MM.1S (cell line): ENCODE measurements at regions not wholly inside any gene's neighbourhood (a gene's known extent, or its start where the extent isn't known, plus 50 kb on each side); places are given as distances from the start of the nearest gene placed in this dataset.

Experiments
- DNase-seq: peaks from one replicate; pipeline ENCODE4 v3.0.0-alpha.2; 2015
- H2AFZ ChIP-seq: fragments of 300-600 bp; sonication (generic); 2 replicates; pipeline ENCODE4 v1.6.0; 2016; ENCODE audit warnings: antibody characterized with exemption, low read length
- H3F3A ChIP-seq: fragments of 300-600 bp; sonication (generic); 2 replicates; pipeline ENCODE4 v1.6.1; 2016; ENCODE audit warnings: mild to moderate bottlenecking, antibody characterized with exemption, low read length, moderate library complexity, mixed read lengths; ENCODE audit not compliant: insufficient read depth
- H3K27ac ChIP-seq: fragments of 300-600 bp; sonication (generic); 2 replicates; pipeline ENCODE4 v1.5.1; 2016; ENCODE audit warnings: mild to moderate bottlenecking, low read length
- H3K27me3 ChIP-seq: fragments of 300-600 bp; sonication (generic); replicated peaks from 2 replicates; pipeline ENCODE4 v1.6.0; 2016; ENCODE audit warnings: low read length; ENCODE audit not compliant: insufficient read depth
- H3K36me3 ChIP-seq: fragments of 300-600 bp; sonication (generic); replicated peaks from 2 replicates; pipeline ENCODE4 v1.6.1; 2016; ENCODE audit warnings: mild to moderate bottlenecking, low read length, mixed read lengths; ENCODE audit not compliant: insufficient read depth
- H3K4me1 ChIP-seq: fragments of 300-600 bp; sonication (generic); 2 replicates; pipeline ENCODE4 v1.6.1; 2016; ENCODE audit warnings: low read length, mixed read lengths
- H3K4me2 ChIP-seq: fragments of 300-600 bp; sonication (generic); 2 replicates; pipeline ENCODE4 v1.6.0; 2016; ENCODE audit warnings: low read depth, low read length
- H3K4me3 ChIP-seq: fragments of 300-600 bp; sonication (generic); 2 replicates; pipeline ENCODE4 v1.5.1; 2016; ENCODE audit warnings: low read length, mixed read lengths
- H3K79me2 ChIP-seq: fragments of 300-600 bp; sonication (generic); 2 replicates; pipeline ENCODE4 v1.6.1; 2016; ENCODE audit warnings: mixed run types, low read length, mixed read lengths
- H3K9ac ChIP-seq: fragments of 300-600 bp; sonication (generic); 2 replicates; pipeline ENCODE4 v1.6.1; 2016; ENCODE audit warnings: low read length, mixed read lengths
- H3K9me2 ChIP-seq: fragments of 300-600 bp; sonication (generic); replicated peaks from 2 replicates; pipeline ENCODE4 v1.6.1; 2016; ENCODE audit warnings: mild to moderate bottlenecking, low read length, mixed read lengths; ENCODE audit not compliant: insufficient read depth
- H3K9me3 ChIP-seq: fragments of 300-600 bp; sonication (generic); replicated peaks from 2 replicates; pipeline ENCODE4 v1.6.1; 2016; ENCODE audit warnings: mild to moderate bottlenecking, low read length, mixed read lengths; ENCODE audit not compliant: insufficient read depth
- H4K20me1 ChIP-seq: fragments of 300-600 bp; sonication (generic); 2 replicates; pipeline ENCODE4 v1.6.1; 2016; ENCODE audit warnings: mild to moderate bottlenecking, low read length, moderate library complexity, mixed read lengths; ENCODE audit not compliant: insufficient read depth
- EZH2 ChIP-seq: fragments of 300-600 bp; sonication (generic); optimal IDR thresholded peaks from 2 replicates; pipeline ENCODE3; 2017; ENCODE audit warnings: low read depth, mild to moderate bottlenecking, antibody characterized with exemption, low read length, mixed read lengths
- EZH2phosphoT487 ChIP-seq: fragments of 300-600 bp; sonication (generic); IDR thresholded peaks from 2 replicates; pipeline ENCODE4 v1.6.1; 2018; ENCODE audit warnings: antibody characterized with exemption, low read length
- TF ChIP-seq, protein P1 (sequence below): fragments of 300-600 bp; sonication (generic); IDR thresholded peaks from 2 replicates; pipeline ENCODE4 v1.5.1; 2016; ENCODE audit warnings: antibody characterized with exemption, low read length, mixed read lengths

DNA sequence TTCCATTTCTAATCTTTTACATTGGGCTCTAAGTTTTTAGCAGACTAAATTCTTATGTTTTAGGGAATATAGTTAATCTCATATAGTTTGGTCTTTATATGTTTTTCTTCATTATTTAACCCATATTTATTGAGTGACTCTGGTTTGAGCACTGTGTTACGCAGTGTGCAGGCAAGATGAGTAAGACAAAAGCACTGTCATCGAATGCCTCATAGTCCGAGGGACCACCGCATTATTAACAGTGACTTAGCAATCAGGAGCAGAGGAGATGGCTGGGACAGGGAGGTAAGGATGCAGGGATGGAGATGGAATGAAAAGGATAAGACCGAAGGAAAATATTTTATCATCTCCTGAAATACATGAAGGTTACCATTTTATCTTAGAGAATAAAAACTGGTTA, 65.2 kb upstream of the CTSC start:
- Histone ChIP-seq H3K79me2 (no peaks in the 10 kb centered on the region), H4K20me1 (no peaks in the 10 kb centered on the region), H3K4me3 (no peak overlapping the region), H3K4me1 (peaks cover 12% of the 10 kb centered on the region), H3K27ac (no peak overlapping the region), H3K9me3 (no peaks in the 10 kb centered on the region), H3K9me2 (no peaks in the 10 kb centered on the region), H3F3A (0 out of 2 replicates have a peak, but pooled peaks cover 4% of the 10 kb centered on the region), H3K9ac (no peak overlapping the region), H3K36me3 (no peaks in the 10 kb centered on the region), H2AFZ (no peak overlapping the region), H3K27me3 (no peaks in the 10 kb centered on the region), H3K4me2 (no peak overlapping the region)
- DNase-seq, result no peak
- TF ChIP-seq, protein P1, sequence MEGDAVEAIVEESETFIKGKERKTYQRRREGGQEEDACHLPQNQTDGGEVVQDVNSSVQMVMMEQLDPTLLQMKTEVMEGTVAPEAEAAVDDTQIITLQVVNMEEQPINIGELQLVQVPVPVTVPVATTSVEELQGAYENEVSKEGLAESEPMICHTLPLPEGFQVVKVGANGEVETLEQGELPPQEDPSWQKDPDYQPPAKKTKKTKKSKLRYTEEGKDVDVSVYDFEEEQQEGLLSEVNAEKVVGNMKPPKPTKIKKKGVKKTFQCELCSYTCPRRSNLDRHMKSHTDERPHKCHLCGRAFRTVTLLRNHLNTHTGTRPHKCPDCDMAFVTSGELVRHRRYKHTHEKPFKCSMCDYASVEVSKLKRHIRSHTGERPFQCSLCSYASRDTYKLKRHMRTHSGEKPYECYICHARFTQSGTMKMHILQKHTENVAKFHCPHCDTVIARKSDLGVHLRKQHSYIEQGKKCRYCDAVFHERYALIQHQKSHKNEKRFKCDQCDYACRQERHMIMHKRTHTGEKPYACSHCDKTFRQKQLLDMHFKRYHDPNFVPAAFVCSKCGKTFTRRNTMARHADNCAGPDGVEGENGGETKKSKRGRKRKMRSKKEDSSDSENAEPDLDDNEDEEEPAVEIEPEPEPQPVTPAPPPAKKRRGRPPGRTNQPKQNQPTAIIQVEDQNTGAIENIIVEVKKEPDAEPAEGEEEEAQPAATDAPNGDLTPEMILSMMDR, result no peak
- no peak for TF ChIP-seq EZH2phosphoT487
- TF ChIP-seq EZH2, result no peak

DNA sequence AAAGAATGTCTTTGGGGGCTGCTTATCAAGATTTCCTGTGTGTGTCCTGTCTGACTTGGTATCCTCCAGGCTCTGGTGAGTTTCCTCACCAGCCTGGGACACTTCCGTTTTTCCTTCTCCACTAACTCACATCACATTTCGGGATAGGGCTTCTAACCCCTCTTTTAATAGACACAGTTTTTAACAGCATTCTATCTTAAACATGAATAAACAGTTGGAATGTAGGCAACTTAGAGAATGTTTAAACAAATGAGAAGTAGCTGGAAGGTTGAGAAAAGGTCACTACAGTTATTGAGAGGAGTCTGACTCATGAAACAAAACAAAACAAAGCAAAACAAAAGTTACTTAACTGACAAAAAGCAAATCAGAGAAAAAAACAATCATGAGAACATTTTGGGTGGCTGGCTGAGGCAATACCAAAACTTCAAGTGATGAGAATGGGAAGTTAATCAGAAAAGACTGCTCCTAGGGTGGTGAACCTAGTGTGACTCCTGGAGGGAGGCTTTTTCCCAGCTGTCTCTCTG, 64.7 kb upstream of the CTSC start:
- no peak overlapping the region for H3K27ac ChIP-seq

DNA sequence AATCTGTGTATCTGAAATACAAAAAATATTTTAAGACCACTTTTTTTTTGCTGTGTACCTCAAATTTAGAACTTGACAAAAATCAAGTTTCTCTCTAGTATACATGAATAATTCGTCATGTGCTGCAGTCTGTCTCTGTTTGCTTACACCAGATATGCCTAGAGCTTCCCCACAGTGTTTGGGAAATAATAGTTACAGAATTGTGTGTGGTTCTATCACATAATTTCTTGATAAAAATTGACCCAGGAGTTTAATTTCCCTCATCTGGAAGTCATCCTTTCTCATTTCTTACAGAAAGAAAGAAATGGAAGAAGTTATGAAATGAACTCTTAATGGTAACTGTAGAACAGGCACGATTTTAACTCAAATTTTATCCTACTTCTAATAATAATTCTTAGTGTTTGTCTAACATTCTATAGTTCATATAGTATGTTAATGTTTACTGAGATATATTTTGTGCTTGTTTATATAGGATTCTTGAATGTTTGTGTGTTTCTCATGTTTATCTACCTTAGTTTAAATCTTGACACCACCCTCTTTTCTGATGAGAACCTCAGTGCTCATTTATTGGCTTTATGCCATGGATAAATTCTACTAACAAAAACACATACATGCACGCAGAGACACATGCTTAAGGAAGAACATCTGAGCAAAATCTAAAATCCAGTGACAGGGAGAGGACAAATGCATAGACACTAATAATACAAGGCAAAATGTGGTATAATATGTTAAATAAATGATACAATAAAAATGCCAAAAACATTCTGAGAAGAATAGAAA, 61.4 kb upstream of the CTSC start:
- no peak overlapping the region for H3K9ac ChIP-seq
- H2AFZ ChIP-seq, result no peak overlapping the region
- no peaks in the 10 kb centered on the region for H3K9me2 ChIP-seq
- H3K4me2 ChIP-seq, result peak overlapping the region; percentile 44
- no peaks in the 10 kb centered on the region for H3K36me3 ChIP-seq
- H3K79me2 ChIP-seq, result no peaks in the 10 kb centered on the region
- peaks cover 12% of the 10 kb centered on the region for H3K4me1 ChIP-seq
- H3K27ac ChIP-seq, result no peak overlapping the region
- TF ChIP-seq EZH2phosphoT487, result no peak
- H3K27me3 ChIP-seq, result no peaks in the 10 kb centered on the region
- H3F3A ChIP-seq, result 0 out of 2 replicates have a peak, but pooled peaks cover 4% of the 10 kb centered on the region
- no peak for DNase-seq
- H3K4me3 ChIP-seq, result no peak overlapping the region
- no peaks in the 10 kb centered on the region for H4K20me1 ChIP-seq
- no peaks in the 10 kb centered on the region for H3K9me3 ChIP-seq

More for the DNA sequence above, 64.7 kb upstream of the CTSC start:
- TF ChIP-seq EZH2, result no peak
- TF ChIP-seq, protein P1, result no peak
- TF ChIP-seq EZH2phosphoT487, result no peak
- Histone ChIP-seq H3K4me3 (no peak overlapping the region), H3K9me3 (no peaks in the 10 kb centered on the region), H3K27me3 (no peaks in the 10 kb centered on the region), H3K4me1 (peaks cover 12% of the 10 kb centered on the region), H3K79me2 (no peaks in the 10 kb centered on the region), H3K9me2 (no peaks in the 10 kb centered on the region), H3K9ac (no peak overlapping the region), H3K4me2 (no peak overlapping the region), H3K36me3 (no peaks in the 10 kb centered on the region), H2AFZ (no peak overlapping the region), H4K20me1 (no peaks in the 10 kb centered on the region), H3F3A (0 out of 2 replicates have a peak, but pooled peaks cover 4% of the 10 kb centered on the region)
- DNase-seq, result no peak

DNA sequence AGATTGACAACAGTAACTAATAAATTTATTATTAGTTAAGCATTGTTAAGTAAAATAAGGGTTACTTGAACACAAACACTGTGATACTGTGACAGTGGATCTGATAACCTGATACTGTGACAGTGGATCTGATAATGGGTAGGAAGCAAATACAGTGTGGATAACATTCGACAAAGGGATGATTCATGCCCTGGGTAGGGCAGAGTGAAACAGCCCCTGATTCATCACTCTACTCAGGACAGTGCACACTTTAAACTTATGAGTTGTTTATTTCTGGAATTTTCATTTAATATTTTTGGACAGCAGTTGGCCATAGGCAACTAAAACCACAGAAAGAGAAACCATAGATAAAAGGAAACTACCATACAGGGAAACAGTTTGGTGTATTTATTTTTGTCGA, 60.8 kb upstream of the CTSC start:
- no peaks in the 10 kb centered on the region for H3K9me3 ChIP-seq
- no peak overlapping the region for H3K9ac ChIP-seq
- TF ChIP-seq, protein P1, result no peak
- no peak for TF ChIP-seq EZH2phosphoT487
- TF ChIP-seq EZH2, result no peak
- no peaks in the 10 kb centered on the region for H3K79me2 ChIP-seq
- no peak overlapping the region for H3K27ac ChIP-seq
- H3K36me3 ChIP-seq, result no peaks in the 10 kb centered on the region
- H3K27me3 ChIP-seq, result no peaks in the 10 kb centered on the region
- no peaks in the 10 kb centered on the region for H4K20me1 ChIP-seq
- H3K4me1 ChIP-seq, result peaks cover 12% of the 10 kb centered on the region
- H3K4me3 ChIP-seq, result no peak overlapping the region
- no peak overlapping the region for H2AFZ ChIP-seq
- no peaks in the 10 kb centered on the region for H3K9me2 ChIP-seq
- H3K4me2 ChIP-seq, result peak overlapping the region; percentile 44
- DNase-seq, result no peak
- H3F3A ChIP-seq, result 0 out of 2 replicates have a peak, but pooled peaks cover 4% of the 10 kb centered on the region
